HG03378 (cell line): ENCODE measurements at regions not wholly inside any gene's neighbourhood (a gene's known extent, or its start where the extent isn't known, plus 50 kb on each side); places are given as distances from the start of the nearest gene placed in this dataset.
"Not testable (repeated sequence)": the region's sequence is repeated elsewhere in the genome, so short reads cannot be mapped to it uniquely, and the experiment has no call there.

Experiments used
- ATAC-seq: cut with Tn5 transposase; IDR thresholded peaks from one replicate; pipeline ENCODE4 v1.9.1; 2021; ENCODE audit warnings: mild to moderate bottlenecking, moderate library complexity; ENCODE audit not compliant: unreplicated experiment

GRCh38 chr5:17398866-17399835 lies 98.9 kb upstream of the TAF11L2 start:
- ATAC-seq, result no peak

DNA sequence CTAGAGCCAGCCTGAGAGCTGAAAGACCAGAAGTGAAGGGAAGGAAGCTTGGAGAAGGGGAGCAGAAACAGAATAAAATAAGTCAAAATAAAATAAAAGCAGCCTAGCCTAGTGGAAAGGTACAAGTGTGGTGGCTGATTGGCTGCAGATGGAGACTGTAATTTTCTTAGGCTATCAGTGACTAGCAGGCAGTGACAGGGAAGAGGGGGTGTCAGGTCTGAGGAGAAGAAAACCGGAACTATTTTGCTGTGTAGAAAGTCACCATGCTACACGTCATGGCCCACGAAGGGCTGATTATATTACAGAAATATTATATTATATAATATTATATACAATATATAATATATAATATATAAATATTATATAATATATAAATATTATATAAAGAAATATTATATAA lies 98.1 kb upstream of the TAF11L2 start:
- no peak for ATAC-seq

DNA sequence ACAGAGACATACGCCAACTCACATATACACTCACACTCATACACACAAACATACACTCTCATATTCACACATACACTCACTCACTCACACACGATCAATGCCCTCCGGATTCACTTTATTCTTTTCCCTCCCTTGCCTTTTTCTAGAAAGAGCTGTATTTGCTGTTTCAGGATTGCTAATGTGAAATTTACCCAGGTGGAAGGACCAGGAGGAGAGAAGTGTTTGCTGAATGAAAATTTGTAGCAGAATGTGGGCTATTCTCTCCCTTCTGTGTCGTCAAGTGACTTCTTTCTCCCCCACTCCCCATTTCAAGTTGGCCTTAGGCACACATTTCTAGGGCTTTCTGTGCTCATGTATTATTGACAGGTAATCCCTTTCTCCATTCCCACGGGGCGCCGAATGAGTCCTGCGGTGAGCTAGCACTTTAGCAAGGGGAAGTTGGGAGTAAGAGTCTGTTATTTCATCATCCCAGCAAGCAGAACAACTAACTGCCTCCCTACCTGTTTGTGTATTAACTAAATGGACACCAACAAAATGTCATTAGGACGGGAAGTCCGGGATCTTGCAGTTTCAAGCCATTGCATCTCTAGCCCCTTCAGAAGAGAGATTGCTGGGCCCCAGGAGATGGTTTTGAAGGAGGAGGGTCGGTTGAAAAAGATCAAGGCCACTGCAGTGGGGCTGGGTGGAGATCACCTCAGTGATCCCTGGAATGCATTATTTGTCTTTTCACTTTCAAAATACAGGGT lies 97.1 kb upstream of the TAF11L2 start:
- no peak for ATAC-seq

GRCh38 chr5:17401470-17402288 lies 96.4 kb upstream of the TAF11L2 start:
- no peak for ATAC-seq

- no peak for ATAC-seq
These were observed 95.5 kb upstream of the TAF11L2 start for GRCh38 chr5:17402289-17403121.

- ATAC-seq, result no peak
These were observed 94.1 kb upstream of the TAF11L2 start for GRCh38 chr5:17403695-17404490.

DNA sequence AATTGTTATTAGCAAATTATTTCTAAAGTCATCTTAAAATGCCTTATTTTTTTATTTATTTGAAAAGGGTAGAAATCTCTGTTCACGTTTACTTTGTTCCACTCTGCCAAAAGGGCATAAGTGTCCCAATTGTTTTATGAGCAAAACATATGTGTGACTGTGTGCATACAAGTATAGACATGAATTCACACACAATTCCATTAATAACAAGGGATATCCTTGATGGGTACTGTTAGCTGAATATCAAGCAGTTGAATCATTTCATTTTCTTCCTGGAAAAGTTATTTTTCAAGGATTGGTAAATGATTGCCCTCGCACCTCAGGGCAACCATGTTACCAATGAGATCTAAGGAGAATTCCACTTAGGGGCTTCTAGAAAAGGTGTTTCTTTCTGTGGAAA lies 92.1 kb upstream of the TAF11L2 start:
- no peak for ATAC-seq

- no peak for ATAC-seq
These were observed 91.6 kb upstream of the TAF11L2 start for GRCh38 chr5:17406423-17406838.

GRCh38 chr5:17411436-17412402 lies 86.3 kb upstream of the TAF11L2 start:
- no peak for ATAC-seq

DNA sequence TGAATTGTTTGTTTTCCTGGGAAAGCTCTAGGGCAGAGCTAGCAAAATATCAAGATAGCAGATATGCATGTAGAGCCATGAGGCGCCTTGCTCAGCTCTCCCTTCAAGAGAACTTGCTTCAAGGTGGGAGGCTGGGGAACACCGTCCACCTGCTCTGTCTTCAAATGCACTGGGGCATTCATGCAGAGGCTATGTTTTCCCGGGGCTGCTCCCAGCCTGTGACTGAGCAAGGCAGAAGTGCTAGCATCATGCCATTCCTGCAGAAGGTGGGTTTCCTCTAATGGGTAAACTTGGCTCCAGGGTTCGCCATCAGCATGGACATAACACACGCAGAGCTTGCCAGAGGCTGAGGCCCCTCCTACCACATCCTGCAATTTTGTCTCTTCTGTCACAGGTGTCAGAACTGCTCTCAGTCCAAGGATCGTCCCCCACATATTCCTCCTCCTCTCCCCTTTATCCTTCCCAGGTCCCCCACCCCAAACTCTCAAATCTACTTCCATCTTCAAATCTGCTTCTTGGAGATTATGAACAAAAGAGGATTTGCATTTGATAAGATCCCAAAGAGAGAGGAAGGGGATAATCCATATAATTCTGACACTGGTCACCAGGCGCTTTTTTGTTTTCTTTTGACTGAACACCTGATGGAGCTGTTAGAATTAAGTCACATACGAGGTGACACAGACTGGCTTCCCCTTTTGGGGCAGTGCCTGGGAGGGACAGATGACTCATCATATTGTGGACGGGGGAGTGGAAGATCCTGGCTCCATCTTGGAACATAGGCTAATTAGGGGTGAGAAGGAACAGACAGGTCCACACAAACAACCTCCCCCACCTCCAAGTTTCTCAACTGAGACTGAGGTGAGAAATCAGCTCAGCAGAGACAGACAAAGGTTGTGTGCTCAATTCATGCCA lies 85.0 kb upstream of the TAF11L2 start:
- ATAC-seq, result peak; percentile 86

DNA sequence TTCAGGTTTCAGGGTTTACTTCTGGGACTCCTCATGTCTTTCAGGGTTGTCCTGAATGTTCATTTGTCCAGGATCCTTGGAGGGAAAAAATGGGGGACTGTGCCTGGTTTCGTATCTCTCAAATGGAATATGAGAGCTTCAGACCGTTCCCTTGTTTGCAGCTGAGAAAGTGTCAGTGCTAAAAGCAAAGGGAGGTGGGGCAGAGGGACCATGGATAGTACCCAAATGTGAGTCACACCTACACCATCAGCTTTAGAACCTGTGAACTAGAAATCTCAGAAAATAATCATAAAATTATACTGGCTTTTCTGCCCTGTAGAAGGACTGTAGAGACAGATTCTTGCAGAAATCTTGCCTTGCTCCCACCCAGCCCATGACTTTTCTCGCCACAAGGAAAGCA lies 84.3 kb upstream of the TAF11L2 start:
- no peak for ATAC-seq

DNA sequence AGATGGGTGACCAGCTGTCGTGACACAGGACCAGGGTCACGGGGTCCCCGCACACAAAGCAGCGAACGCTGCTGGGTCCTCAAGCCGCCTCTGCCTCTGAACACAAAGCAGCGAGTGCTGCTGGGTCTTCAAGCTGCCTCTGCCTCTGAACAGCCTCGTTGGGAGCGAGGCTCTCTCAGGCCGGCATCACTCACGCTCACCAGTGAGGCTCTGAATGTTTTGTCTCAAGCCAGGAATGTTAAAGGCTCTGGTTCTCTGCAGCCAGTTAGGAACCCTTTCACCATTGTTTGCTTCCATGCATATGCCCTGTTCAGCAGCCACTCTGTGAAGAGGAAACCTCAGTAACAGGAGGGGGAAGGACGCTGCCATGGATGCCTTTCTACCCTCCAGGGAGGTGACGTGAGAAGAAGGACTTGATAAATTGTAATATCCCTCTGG lies 82.7 kb upstream of the TAF11L2 start:
- no peak for ATAC-seq

GRCh38 chr5:17416374-17416773 lies 81.7 kb upstream of the TAF11L2 start:
- ATAC-seq, result not testable (repeated sequence)

DNA sequence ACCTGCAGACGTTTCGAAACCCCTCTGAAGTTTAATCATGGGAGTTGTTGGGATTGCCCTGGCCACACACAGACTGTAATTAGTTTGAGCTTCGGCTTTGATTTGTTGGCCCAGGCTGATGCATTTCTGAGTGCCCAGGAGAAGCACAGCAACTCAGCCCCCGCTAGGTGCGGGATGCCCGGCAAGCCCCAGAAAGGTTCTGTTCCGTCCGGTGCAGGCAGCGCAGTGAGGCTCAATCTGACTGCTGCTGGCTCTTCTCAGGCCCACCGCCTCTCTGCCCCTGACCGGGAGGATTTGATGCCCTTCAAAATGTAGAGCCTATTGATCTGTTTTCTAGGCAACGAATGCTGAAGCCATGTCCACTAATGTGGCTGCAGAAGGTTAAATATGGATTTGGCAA lies 73.4 kb upstream of the TAF11L2 start:
- ATAC-seq, result no peak

DNA sequence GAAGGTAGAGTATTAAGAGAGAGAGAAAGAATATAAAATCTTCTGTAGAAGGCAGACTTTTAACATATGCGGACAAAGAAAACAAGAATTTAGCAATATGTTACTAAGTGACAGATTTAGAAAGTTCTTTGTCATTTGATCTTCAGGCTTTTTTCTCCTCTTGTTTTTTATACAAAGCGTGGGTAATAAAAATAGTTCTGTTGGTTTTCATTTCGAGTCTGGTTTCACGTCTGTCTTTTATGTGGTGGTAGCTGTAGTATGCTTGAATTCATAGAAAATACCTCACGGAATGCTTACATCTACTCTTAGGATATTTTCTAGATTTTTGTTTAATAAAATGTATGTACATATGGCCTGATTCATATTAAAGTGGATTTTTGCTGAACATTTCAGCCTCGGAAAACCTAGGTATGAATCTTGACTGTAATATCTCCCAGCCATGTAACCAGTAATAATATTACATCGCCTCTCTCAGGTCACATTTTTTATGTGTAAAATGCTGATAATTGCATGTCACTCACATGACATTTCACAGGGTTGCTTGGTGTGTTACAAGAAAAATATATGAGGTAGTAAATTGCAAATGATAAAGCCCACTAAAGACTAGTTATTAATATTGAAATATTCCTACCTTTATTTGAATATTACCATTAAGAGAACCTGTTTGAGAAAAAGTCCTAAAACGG lies 72.5 kb upstream of the TAF11L2 start:
- no peak for ATAC-seq

GRCh38 chr5:17426104-17426749 lies 71.8 kb upstream of the TAF11L2 start:
- ATAC-seq, result peak; percentile 86
